K562 (cell line): ENCODE measurements at regions not wholly inside any gene's neighbourhood (a gene's known extent, or its start where the extent isn't known, plus 50 kb on each side); places are given as distances from the start of the nearest gene placed in this dataset.

Experiments used
- ETV1 ChIP-seq: fragments of 450-650 bp; conservative IDR thresholded peaks from 2 replicates; pipeline ENCODE4 v1.6.1; 2016; ENCODE audit warnings: missing genetic modification characterization, control low read depth, low read depth, missing compliant biosample characterization
- POLR2B ChIP-seq: fragments of 450-650 bp; IDR thresholded peaks from 2 replicates; pipeline ENCODE4 v1.6.1; 2018; ENCODE audit warnings: low read depth; ENCODE audit not compliant: partially characterized antibody
- POLR3A ChIP-seq: IDR thresholded peaks from 2 replicates; pipeline ENCODE4 v1.6.1; 2011; ENCODE audit warnings: borderline replicate concordance, mild to moderate bottlenecking, moderate library complexity; ENCODE audit not compliant: insufficient read length, insufficient read depth; ENCODE audit errors: extremely low read depth
- ZC3H8 ChIP-seq: fragments of 450-650 bp; IDR thresholded peaks from 2 replicates; pipeline ENCODE4 v1.6.1; 2017
- TF ChIP-seq, protein P1 (sequence below): sonication (generic); formaldehyde crosslinking; IDR thresholded peaks from 2 replicates; pipeline ENCODE4 v1.8.1; 2023; ENCODE audit warnings: missing genetic modification reagents, mild to moderate bottlenecking, borderline replicate concordance
- TF ChIP-seq, protein P2 (sequence below): fragments of 450-650 bp; IDR thresholded peaks from 2 replicates; pipeline ENCODE4 v1.6.1; 2017; ENCODE audit warnings: antibody characterized with exemption, mild to moderate bottlenecking
- TF ChIP-seq, protein P3 (sequence below): sonication (generic); formaldehyde crosslinking; IDR thresholded peaks from 2 replicates; pipeline ENCODE4 v1.8.1; 2023; ENCODE audit warnings: mild to moderate bottlenecking, missing genetic modification reagents
- TF ChIP-seq, protein P4 (sequence below): fragments of 250-450 bp; sonication (Bioruptor Pico); IDR thresholded peaks from 2 replicates; pipeline ENCODE4 v1.5.0; 2020; ENCODE audit warnings: mild to moderate bottlenecking, borderline replicate concordance

DNA sequence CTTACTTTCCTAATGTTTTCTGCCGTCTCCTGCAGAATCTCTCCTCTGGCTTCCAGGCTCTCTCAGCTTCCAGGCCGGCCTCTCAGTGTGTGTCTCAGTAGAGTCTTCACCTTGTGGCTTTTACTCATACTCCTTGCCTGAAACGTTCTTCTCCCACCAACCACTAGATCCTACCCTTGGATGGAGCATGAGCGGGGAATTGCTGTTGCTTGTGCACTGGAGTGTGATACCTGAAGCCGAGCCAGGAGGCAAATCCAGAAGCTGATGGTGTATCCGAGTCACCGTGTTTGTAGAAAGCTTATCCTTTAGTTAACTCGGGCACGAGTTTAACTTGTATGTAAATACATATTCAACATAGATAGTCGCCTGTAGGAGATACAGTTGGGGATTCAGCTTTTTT lies 285.0 kb upstream of the C2CD4B start (continued):
- TF ChIP-seq, protein P1, sequence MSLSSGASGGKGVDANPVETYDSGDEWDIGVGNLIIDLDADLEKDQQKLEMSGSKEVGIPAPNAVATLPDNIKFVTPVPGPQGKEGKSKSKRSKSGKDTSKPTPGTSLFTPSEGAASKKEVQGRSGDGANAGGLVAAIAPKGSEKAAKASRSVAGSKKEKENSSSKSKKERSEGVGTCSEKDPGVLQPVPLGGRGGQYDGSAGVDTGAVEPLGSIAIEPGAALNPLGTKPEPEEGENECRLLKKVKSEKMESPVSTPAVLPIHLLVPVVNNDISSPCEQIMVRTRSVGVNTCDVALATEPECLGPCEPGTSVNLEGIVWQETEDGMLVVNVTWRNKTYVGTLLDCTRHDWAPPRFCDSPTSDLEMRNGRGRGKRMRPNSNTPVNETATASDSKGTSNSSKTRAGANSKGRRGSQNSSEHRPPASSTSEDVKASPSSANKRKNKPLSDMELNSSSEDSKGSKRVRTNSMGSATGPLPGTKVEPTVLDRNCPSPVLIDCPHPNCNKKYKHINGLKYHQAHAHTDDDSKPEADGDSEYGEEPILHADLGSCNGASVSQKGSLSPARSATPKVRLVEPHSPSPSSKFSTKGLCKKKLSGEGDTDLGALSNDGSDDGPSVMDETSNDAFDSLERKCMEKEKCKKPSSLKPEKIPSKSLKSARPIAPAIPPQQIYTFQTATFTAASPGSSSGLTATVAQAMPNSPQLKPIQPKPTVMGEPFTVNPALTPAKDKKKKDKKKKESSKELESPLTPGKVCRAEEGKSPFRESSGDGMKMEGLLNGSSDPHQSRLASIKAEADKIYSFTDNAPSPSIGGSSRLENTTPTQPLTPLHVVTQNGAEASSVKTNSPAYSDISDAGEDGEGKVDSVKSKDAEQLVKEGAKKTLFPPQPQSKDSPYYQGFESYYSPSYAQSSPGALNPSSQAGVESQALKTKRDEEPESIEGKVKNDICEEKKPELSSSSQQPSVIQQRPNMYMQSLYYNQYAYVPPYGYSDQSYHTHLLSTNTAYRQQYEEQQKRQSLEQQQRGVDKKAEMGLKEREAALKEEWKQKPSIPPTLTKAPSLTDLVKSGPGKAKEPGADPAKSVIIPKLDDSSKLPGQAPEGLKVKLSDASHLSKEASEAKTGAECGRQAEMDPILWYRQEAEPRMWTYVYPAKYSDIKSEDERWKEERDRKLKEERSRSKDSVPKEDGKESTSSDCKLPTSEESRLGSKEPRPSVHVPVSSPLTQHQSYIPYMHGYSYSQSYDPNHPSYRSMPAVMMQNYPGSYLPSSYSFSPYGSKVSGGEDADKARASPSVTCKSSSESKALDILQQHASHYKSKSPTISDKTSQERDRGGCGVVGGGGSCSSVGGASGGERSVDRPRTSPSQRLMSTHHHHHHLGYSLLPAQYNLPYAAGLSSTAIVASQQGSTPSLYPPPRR (CRISPR knock-in tag), result no peak
- TF ChIP-seq POLR2B (no peak), POLR3A (no peak), ZC3H8 (no peak), ETV1 (tag) (no peak)
- TF ChIP-seq, protein P2, sequence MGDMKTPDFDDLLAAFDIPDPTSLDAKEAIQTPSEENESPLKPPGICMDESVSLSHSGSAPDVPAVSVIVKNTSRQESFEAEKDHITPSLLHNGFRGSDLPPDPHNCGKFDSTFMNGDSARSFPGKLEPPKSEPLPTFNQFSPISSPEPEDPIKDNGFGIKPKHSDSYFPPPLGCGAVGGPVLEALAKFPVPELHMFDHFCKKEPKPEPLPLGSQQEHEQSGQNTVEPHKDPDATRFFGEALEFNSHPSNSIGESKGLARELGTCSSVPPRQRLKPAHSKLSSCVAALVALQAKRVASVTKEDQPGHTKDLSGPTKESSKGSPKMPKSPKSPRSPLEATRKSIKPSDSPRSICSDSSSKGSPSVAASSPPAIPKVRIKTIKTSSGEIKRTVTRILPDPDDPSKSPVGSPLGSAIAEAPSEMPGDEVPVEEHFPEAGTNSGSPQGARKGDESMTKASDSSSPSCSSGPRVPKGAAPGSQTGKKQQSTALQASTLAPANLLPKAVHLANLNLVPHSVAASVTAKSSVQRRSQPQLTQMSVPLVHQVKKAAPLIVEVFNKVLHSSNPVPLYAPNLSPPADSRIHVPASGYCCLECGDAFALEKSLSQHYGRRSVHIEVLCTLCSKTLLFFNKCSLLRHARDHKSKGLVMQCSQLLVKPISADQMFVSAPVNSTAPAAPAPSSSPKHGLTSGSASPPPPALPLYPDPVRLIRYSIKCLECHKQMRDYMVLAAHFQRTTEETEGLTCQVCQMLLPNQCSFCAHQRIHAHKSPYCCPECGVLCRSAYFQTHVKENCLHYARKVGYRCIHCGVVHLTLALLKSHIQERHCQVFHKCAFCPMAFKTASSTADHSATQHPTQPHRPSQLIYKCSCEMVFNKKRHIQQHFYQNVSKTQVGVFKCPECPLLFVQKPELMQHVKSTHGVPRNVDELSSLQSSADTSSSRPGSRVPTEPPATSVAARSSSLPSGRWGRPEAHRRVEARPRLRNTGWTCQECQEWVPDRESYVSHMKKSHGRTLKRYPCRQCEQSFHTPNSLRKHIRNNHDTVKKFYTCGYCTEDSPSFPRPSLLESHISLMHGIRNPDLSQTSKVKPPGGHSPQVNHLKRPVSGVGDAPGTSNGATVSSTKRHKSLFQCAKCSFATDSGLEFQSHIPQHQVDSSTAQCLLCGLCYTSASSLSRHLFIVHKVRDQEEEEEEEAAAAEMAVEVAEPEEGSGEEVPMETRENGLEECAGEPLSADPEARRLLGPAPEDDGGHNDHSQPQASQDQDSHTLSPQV, result no peak
- TF ChIP-seq, protein P3, sequence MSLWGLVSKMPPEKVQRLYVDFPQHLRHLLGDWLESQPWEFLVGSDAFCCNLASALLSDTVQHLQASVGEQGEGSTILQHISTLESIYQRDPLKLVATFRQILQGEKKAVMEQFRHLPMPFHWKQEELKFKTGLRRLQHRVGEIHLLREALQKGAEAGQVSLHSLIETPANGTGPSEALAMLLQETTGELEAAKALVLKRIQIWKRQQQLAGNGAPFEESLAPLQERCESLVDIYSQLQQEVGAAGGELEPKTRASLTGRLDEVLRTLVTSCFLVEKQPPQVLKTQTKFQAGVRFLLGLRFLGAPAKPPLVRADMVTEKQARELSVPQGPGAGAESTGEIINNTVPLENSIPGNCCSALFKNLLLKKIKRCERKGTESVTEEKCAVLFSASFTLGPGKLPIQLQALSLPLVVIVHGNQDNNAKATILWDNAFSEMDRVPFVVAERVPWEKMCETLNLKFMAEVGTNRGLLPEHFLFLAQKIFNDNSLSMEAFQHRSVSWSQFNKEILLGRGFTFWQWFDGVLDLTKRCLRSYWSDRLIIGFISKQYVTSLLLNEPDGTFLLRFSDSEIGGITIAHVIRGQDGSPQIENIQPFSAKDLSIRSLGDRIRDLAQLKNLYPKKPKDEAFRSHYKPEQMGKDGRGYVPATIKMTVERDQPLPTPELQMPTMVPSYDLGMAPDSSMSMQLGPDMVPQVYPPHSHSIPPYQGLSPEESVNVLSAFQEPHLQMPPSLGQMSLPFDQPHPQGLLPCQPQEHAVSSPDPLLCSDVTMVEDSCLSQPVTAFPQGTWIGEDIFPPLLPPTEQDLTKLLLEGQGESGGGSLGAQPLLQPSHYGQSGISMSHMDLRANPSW (CRISPR knock-in tag), result no peak
- TF ChIP-seq, protein P4, sequence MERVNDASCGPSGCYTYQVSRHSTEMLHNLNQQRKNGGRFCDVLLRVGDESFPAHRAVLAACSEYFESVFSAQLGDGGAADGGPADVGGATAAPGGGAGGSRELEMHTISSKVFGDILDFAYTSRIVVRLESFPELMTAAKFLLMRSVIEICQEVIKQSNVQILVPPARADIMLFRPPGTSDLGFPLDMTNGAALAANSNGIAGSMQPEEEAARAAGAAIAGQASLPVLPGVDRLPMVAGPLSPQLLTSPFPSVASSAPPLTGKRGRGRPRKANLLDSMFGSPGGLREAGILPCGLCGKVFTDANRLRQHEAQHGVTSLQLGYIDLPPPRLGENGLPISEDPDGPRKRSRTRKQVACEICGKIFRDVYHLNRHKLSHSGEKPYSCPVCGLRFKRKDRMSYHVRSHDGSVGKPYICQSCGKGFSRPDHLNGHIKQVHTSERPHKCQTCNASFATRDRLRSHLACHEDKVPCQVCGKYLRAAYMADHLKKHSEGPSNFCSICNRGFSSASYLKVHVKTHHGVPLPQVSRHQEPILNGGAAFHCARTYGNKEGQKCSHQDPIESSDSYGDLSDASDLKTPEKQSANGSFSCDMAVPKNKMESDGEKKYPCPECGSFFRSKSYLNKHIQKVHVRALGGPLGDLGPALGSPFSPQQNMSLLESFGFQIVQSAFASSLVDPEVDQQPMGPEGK (CRISPR knock-in tag), result no peak
